ENCODE measurements at regions not wholly inside any gene's neighbourhood (a gene's known extent, or its start where the extent isn't known, plus 50 kb on each side); places are given as distances from the start of the nearest gene placed in this dataset.
"Not testable (repeated sequence)": the region's sequence is repeated elsewhere in the genome, so short reads cannot be mapped to it uniquely, and the experiment has no call there.

GRCh38 chr1:88618331-88618730, 65.7 kb upstream of the PKN2 start:
- no peak for TF ChIP-seq POLR2A (IDR thresholded peaks at IDR 0.05)
- no peak for TF ChIP-seq CTCF (IDR thresholded peaks at IDR 0.05)
- ATAC-seq (no peak), DNase-seq (no peak)
- intact Hi-C loops (cut with DNase I): no loop called here
- no peaks in the 10 kb centered on the region for H3K27me3 ChIP-seq
- H3K36me3 ChIP-seq: no peaks in the 10 kb centered on the region
- no peaks in the 10 kb centered on the region for H3K4me1 ChIP-seq
- no peak overlapping the region for H3K27ac ChIP-seq
- peaks cover 0 to 28% (median 6%) of the 10 kb centered on the region in 12 donors for H3K9me3 ChIP-seq
- 83 to 88% (median 86%) methylated on average over 2 of the region's 2 CpGs for WGBS, 4 donors
- no peak overlapping the region for H3K4me3 ChIP-seq

- H3K4me3 ChIP-seq; ATAC-seq; DNase-seq; H3K27ac ChIP-seq; H3K27me3 ChIP-seq; intact Hi-C loops (cut with DNase I); H3K36me3 ChIP-seq; H3K4me1 ChIP-seq: not testable (repeated sequence)
- 56 to 68% (median 64%) methylated on average over 1 of the region's 1 CpG for WGBS, 4 donors
- H3K9me3 ChIP-seq: peaks cover 0 to 26% (median 6%) of the 10 kb centered on the region in 12 donors
These were observed 61.0 kb upstream of the PKN2 start for GRCh38 chr1:88623101-88623500.
